HG02571 (cell line): ENCODE measurements at regions not wholly inside any gene's neighbourhood (a gene's known extent, or its start where the extent isn't known, plus 50 kb on each side); places are given as distances from the start of the nearest gene placed in this dataset.

Experiments
- ATAC-seq: cut with Tn5 transposase; IDR thresholded peaks from one replicate; pipeline ENCODE4 v1.9.1; 2021; ENCODE audit warnings: mild to moderate bottlenecking, moderate library complexity; ENCODE audit not compliant: unreplicated experiment

DNA sequence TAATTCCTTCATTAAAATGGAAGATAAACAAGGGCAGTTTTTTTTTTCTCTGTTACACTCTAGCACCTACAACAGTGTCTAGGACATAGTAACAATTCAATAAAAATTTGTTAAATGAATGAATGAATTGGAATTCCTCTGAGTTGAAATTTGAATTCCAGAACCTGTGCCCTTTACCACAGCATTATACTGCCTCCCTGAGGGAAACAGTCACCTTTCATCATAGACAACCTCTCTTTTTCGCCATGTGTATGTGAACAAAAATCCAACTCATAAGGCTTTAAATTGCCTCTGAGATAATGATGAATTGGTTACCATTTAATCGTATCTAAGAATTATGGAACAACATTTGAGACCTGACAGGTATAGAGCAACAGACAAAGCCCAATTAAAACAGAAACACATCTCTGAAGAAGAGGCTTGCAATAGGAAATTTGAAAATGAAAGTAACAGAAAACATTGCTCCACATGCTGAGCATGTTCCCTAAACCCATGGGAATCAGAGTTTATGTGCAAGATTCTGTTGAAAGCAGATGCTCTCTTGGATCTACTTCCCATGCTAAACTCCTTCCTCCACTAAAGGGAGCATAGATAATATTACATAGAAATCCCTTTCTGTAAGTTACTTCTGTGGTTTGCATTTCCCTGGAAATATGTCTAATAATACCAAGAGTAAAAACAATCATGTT lies 657.8 kb downstream of the GALC start:
- no peak for ATAC-seq

GRCh38 chr14:87331991-87332390 lies 661.0 kb downstream of the GALC start:
- ATAC-seq: no peak

GRCh38 chr14:87325741-87326140 lies 667.2 kb downstream of the GALC start:
- ATAC-seq: no peak

DNA sequence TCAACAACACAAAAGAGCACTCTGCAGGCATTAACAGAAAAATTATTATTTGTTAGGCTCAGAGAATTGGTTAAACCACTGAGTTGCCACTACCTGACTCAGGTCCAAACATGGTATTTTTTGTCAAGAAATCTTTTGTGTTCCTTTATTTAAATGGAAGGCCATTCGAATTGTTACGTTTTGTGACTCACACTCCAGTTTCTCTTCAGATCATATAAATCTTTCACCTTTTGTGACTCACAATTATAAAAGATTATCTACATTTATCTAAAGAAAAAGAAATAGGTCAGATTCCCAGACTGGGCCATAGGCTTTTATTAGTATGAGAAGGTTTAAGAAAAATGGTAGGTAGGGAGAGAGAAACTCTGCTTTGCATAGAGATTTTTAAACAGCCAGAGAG lies 669.8 kb downstream of the GALC start:
- ATAC-seq: no peak

DNA sequence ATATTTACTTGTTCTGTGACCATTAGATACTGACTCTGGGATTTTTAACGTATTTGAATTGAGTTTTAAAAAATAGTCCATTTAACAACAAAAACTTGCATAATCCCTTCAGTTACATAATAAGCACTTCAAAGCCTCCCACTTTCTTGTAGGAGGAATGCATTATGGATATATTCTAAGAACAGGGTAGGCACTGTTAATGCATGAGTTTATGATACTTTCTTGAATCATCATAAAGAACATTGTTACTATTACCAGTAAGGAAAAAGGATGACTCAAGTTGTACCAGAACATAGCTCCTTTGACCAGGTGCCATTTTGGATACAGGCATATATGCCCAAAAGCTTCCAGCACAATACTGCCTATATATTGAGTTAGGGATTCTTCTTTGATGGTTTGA lies 671.4 kb downstream of the GALC start:
- ATAC-seq: no peak

- no peak for ATAC-seq
Observed at GRCh38 chr14:87312894-87313205, 680.1 kb downstream of the GALC start.

- ATAC-seq: no peak
Observed at GRCh38 chr14:87312169-87312893, 680.7 kb downstream of the GALC start.

DNA sequence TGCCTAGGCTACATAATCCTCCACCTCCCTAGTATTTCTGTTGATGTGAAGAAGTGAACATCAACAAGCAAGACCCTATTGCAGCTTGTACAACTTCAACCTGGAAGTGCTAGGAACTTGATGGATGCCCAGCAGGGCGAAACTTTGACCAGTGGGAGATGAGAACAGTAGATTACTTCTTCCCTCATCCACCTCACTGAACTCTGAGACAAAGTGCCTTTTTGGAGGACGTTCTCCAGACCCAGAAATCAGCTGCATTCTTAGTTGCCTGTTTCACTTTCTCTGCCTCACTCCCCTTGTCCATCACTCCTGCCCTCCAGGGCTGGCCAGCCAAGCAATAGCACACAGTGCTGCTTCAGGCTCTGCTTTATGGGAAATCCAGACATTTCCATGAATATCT lies 683.4 kb downstream of the GALC start:
- no peak for ATAC-seq

DNA sequence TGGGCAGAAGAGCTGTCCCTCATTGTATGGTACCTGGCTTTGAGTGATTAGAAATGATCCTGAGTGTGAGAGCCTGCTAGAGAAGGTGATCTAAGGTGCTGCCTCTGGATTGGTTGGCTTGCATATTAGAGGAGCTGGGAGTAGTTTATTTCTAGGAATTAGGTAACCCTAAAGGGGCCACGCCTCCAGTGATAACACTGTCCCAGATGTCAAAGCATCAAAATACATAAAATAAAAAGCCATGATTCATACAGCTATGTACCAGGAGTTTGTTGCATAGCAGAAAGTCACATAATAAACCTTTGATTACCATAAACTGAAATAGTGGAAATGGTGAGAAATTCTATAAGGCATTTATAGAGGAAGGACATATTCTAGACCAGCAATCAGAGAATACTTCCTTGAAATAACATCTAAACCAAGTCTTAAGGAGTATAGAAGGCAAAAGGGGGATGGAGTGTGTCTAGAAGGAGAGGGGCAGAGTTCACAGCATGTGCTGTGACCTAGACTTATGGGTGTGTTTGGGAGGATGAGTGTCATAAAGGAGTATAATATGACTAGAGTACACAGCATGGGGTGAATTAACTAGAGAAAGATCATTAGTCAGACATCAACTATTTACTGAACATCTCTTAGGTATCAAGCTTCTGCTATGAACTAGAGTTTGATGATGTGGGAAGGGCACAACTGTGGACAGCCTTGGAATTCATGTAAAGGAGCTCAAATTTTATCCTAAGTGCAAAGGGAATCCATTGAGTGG lies 686.4 kb downstream of the GALC start:
- no peak for ATAC-seq

DNA sequence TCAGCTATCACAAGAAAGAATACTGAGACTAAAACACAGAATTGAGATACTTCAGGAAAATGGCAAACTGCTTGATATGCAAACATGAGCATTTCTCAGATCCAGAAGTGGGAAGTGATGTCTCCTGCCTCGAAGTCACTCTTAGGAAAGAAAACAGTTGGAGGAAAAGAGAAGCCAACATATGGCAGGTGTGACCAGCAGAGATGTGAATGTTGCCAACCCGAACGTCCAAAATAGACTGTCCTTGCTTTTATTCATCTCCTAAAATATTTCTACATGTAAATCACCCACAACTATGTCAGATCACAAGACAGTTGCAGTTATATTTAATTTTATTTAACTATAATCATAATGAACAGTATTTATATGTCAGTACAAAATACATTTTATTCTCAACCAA lies 687.6 kb downstream of the GALC start:
- no peak for ATAC-seq

DNA sequence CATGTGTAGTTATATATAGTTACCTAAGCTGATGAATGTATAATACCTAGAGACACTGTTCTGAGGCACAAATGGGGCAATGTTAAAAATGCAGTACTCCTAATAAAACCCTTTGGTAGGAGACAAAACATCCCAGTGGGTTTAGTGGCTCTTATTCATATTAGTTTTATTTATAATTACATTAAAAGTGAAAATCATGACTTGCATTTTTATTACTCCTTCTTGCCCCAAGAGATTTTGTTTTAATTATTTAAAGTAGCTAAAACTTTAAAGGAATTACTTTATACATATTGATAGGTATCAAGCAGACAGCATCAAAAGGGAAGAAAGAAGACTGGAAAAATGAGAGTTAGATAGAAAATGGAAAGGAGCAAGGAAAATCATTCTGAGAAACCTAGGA lies 688.6 kb downstream of the GALC start:
- ATAC-seq: no peak

DNA sequence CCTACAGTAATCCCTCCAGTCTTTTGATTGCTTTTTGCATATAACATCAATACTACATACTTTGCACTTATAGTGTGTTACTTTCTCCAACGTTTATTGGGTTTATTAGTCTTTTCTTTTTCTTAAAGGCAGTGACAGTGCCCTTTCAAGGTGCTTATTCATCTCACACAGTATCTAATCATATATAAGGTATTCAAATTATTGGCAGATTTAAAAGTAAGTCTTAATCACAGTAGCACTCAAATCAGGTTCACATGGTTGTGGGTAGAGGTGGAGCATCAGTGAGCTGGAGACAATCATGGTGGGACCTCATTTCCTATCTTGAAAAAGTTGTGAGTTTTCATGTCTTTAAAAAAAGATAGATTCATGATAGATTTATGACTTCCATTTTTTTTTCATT lies 706.2 kb downstream of the GALC start:
- ATAC-seq: no peak

DNA sequence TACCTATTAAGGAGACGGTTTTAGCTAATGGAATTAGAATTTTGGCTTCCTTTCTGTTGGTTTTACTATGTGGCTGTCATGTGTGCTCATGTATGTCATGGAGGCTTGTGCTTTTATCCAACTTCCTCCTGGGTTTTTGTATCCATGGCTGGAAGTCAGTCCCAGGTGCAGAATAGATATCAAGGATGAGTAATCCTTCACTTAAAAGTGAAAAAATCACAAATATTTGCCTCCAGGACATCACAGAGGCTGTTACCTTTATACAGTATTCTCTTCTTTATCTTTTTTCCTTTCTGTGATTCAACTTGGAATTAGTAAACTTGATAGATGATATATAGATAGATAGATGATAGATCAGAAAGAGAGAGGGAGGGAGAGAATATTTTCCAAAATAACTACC lies 706.8 kb downstream of the GALC start:
- ATAC-seq: no peak

DNA sequence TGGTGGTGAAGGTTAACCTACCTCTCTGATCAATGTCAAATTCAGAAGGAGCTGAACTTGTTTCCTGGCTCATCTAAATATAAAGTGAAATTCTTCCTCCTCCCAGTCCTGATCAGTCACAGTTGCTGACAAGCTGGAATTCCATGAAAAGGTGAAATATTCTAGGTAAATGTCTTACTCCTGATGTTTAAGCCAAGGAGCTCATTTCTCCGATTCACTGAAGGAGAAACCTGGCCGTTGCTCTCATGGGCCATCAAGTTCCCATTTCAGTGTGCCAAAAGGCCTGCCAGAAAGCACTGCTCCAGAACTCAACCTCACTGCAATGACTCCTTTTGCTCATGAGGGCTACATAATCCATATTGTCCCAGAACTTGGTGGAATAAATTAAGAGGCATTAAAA lies 707.5 kb downstream of the GALC start:
- no peak for ATAC-seq

- ATAC-seq: no peak
Observed at GRCh38 chr14:87283547-87283946, 709.4 kb downstream of the GALC start.

DNA sequence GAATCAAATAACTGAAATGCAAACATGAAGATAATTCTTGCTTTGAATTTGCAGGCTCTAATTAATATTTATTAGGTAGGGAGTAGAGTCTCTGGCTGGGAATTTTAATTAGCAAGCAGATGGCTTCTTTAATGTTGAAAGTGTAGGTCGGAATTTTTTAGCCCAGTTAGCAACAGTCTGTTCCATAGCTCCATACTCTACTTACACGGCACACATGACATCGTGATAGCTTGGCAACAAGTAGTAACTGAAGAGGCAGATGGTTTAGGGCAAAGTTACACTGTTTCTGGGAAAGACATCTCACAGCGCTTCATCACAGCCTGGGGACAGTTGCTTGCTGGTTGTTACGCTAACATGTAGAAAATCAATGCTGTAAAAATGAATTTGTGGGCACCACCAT lies 710.7 kb downstream of the GALC start:
- ATAC-seq: no peak

GRCh38 chr14:87278415-87278814 lies 714.6 kb downstream of the GALC start:
- ATAC-seq: no peak

DNA sequence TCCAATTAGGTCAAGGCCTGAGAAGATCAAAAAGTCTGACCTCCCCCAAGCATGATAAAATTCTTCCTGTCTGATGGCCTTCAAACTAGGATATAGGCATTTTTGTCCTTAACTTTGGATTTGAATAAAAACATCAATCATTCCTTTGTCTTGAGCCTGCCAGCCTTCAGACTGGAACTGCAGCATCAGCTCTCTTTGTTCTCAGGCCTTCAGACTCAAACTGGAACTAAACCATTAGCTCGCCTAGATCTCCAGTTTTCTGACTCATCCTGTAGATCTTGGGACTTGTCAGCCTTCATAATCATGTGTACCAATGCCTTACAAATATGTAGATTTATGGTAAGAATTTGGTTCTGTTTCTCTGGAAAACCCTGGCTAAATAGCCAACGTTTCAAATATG lies 721.7 kb downstream of the GALC start:
- ATAC-seq: no peak

DNA sequence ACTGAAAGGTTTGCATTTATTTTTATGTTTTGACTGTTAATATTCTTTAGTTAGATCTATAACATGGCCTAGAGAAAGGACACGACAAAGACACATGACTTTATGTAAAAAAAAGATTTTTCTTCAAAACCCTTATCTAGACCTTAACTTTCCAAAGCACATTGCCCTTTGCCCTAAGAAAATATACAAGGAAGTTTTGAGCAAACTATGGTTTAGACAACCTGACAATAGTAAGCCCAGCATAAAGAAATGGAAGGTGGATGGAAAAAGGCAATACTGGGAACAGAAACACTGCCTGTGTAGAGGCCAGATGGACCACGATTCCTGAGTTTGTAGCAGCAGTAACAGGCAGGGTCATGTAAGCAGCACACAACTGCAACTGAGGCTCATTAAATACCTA lies 724.0 kb downstream of the GALC start:
- ATAC-seq: no peak

GRCh38 chr14:87264796-87265195 lies 728.2 kb downstream of the GALC start:
- ATAC-seq: no peak

- no peak for ATAC-seq
Observed at GRCh38 chr14:87264272-87264785, 728.7 kb downstream of the GALC start.

DNA sequence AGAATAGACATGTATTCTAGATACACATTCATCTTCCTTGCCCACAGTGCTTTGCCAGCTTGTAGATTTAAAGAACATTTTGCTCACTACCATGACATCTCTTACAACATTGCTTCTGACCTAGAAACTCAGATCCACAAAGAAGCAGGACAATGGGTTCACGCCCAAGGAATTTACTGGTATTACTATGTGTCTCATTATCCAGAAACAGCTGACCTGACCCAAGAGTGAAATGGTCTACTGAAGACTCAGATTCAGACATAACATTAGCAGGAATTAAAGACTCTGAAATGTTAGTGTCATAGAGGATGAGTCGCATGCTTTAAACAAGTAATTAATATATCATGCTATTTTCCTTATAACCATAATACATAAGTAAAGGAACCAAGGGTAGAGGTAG lies 731.4 kb downstream of the GALC start:
- no peak for ATAC-seq
